LNCAP (cell line): ENCODE measurements at regions not wholly inside any gene's neighbourhood (a gene's known extent, or its start where the extent isn't known, plus 50 kb on each side); places are given as distances from the start of the nearest gene placed in this dataset.

Experiments used
- CTCF ChIP-seq: fragments of 450-650 bp; IDR thresholded peaks from 2 replicates; pipeline ENCODE4 v1.5.1; 2017; ENCODE audit warnings: mild to moderate bottlenecking

- no peak for TF ChIP-seq CTCF
These were observed 147.9 kb upstream of the ID2 start for GRCh38 chr2:8533923-8534322.

- no peak for TF ChIP-seq CTCF
These were observed 147.5 kb upstream of the ID2 start for GRCh38 chr2:8534386-8534728.

- no peak for TF ChIP-seq CTCF
These were observed 147.0 kb upstream of the ID2 start for GRCh38 chr2:8534729-8535468.

GRCh38 chr2:8535469-8535795, 146.4 kb upstream of the ID2 start:
- TF ChIP-seq CTCF = no peak

GRCh38 chr2:8535821-8536685, 145.8 kb upstream of the ID2 start:
- no peak for TF ChIP-seq CTCF

- no peak for TF ChIP-seq CTCF
These were observed 144.9 kb upstream of the ID2 start for GRCh38 chr2:8536686-8537561.

GRCh38 chr2:8537562-8538155, 144.2 kb upstream of the ID2 start:
- TF ChIP-seq CTCF = no peak
